Panc1 (cell line): ENCODE measurements at regions not wholly inside any gene's neighbourhood (a gene's known extent, or its start where the extent isn't known, plus 50 kb on each side); places are given as distances from the start of the nearest gene placed in this dataset.

ENCODE experiments used
- ATAC-seq: fragments of 200-7000 bp; cut with Tn5 transposase; 2 replicates; pipeline ENCODE4 v1.9.1; 2020; ENCODE audit warnings: mild to moderate bottlenecking, moderate library complexity
- BruUV-seq: library from RNA; stranded (reverse); fragments of 400-500 nt; replicated peaks from 2 replicates; lab custom pipeline; 2021; lab: Mats Ljungman, UMichigan
- CTCF ChIA-PET: fragments of 300-600 bp; sonication (Branson Sonifier 250); formaldehyde crosslinking; loops from one replicate; lab custom pipeline; 2022; ENCODE audit warnings: antibody characterized with exemption; lab: Charles Lee
- POLR2A ChIA-PET: fragments of 300-600 bp; sonication (Branson Sonifier 250); formaldehyde crosslinking; loops from one replicate; lab custom pipeline; 2022; ENCODE audit warnings: antibody characterized with exemption; lab: Charles Lee
- DNase-seq: peaks from one replicate; pipeline ENCODE4 v3.0.0-alpha.2; 2010; ENCODE audit warnings: low read depth, low spot score
- H3K27ac ChIP-seq: 2 replicates; pipeline ENCODE4 v1.5.1; 2011; ENCODE audit warnings: mild to moderate bottlenecking, low read length, inconsistent platforms
- H3K27me3 ChIP-seq: fragments of 200-500 bp; sonication (Bioruptor generic); 2 replicates; pipeline ENCODE4 v1.6.0; 2014; ENCODE audit warnings: low read length, inconsistent platforms; ENCODE audit not compliant: control insufficient read depth, insufficient read depth
- H3K36me3 ChIP-seq: fragments of 200-500 bp; sonication (Bioruptor generic); 2 replicates; pipeline ENCODE4 v1.5.1; 2014; ENCODE audit warnings: inconsistent platforms, mild to moderate bottlenecking, low read length, moderate library complexity; ENCODE audit not compliant: control insufficient read depth, insufficient read depth
- H3K4me1 ChIP-seq: 2 replicates; pipeline ENCODE4 v1.5.1; 2011; ENCODE audit warnings: inconsistent platforms, mild to moderate bottlenecking, low read length, moderate library complexity; ENCODE audit not compliant: control insufficient read depth, insufficient read depth
- H3K4me3 ChIP-seq, 2 experiments: 2 replicates each; pipeline ENCODE4 v1.5.1; 2011 to 2012; ENCODE audit warnings: low read depth in 2 of 2, low read length in 2 of 2, mild to moderate bottlenecking in 2 of 2, inconsistent platforms in 1 of 2, moderate library complexity in 1 of 2
- H3K9me3 ChIP-seq: fragments of 200-500 bp; sonication (Bioruptor generic); 2 replicates; pipeline ENCODE4 v1.5.1; 2014; ENCODE audit warnings: low read depth, mild to moderate bottlenecking, inconsistent platforms, low read length, moderate library complexity; ENCODE audit not compliant: control insufficient read depth, insufficient read depth
- CTCF ChIP-seq: fragments of 450-650 bp; IDR thresholded peaks from 2 replicates; pipeline ENCODE4 v1.5.1; 2017; ENCODE audit warnings: mild to moderate bottlenecking
- POLR2AphosphoS5 ChIP-seq: IDR thresholded peaks from 2 replicates; pipeline ENCODE4 v1.6.1; 2012; ENCODE audit warnings: mild to moderate bottlenecking, low read depth, low read length, moderate library complexity
- REST ChIP-seq, 2 experiments: IDR thresholded peaks; 2 replicates each; pipeline ENCODE4 v1.6.1; 2011 to 2012; ENCODE audit warnings: low read depth in 2 of 2, control low read depth in 1 of 2, low read length in 1 of 2, mild to moderate bottlenecking in 1 of 2, moderate library complexity in 1 of 2; ENCODE audit not compliant: insufficient read depth in 1 of 2
- SIN3A ChIP-seq: IDR thresholded peaks from 2 replicates; pipeline ENCODE4 v1.6.1; 2012; ENCODE audit warnings: low read depth, mild to moderate bottlenecking, low read length, moderate library complexity, borderline replicate concordance; ENCODE audit not compliant: insufficient read depth
- TCF7L2 ChIP-seq: IDR thresholded peaks from 2 replicates; pipeline ENCODE4 v1.6.1; 2011; ENCODE audit warnings: mild to moderate bottlenecking, low read depth, low read length, inconsistent platforms
- in situ Hi-C: cut with HindIII; loops from 2 replicates; pipeline ENCODE4 v1.10.0; 2016; ENCODE audit warnings: low sequenced_read_pairs, low pct_unique_long_range_greater_than_20kb
- intact Hi-C: fragments of 100-400 bp; cut with micrococcal nuclease; formaldehyde crosslinking; loops from one replicate; pipeline ENCODE4 v1.10.0; 2022; ENCODE audit not compliant: unreplicated experiment

- ATAC-seq (no peak), DNase-seq (no peak)
- Histone ChIP-seq H3K4me3 (no peak overlapping the region), H3K4me1 (no peaks in the 10 kb centered on the region), H3K9me3 (no peaks in the 10 kb centered on the region), H3K36me3 (no peaks in the 10 kb centered on the region), H3K27ac (no peak overlapping the region), H3K27me3 (no peaks in the 10 kb centered on the region)
- in situ Hi-C loops (no loop called here), intact Hi-C loops (no loop called here)
- BruUV-seq, result no TSS peak
- POLR2A ChIA-PET, result interaction anchor here (0.6 kb wide), 2 partner anchors 17 to 135 kb away, joined by 7 to 11 read pairs; no protein-coding TSS in a partner anchor
- CTCF ChIA-PET, result no interaction called here
- no peak for TF ChIP-seq POLR2AphosphoS5
- TF ChIP-seq TCF7L2, result no peak
- TF ChIP-seq CTCF, result no peak
- TF ChIP-seq SIN3A, result no peak
- no peak for TF ChIP-seq REST (IDR thresholded peaks at IDR 0.05; ENCODE audit: insufficient read depth in 1 of 2, low read depth in 2 of 2, low read length in 1 of 2)
Observed at GRCh38 chr5:107253246-107253645, 417.5 kb downstream of the EFNA5 start.

DNA sequence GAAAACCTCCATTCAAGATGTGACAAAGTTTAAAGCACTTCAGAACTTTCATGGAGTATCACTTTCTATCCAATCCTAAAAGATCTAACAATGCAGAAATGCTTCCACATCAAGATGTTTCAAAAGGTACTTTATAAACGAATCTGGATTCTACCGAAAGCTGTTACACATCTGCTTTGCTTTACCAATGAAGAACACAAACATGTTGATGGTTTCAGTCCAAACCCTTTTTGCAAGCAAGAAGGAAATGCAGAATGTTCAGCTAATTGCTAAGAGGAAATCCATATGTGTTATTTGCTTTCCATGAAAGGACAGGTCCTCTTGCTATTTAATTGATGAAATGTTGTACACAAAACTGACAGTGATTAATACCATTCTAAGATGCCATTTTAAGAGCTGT is 419.6 kb downstream of the EFNA5 start:
- H3K36me3 ChIP-seq, result no peaks in the 10 kb centered on the region
- H3K27ac ChIP-seq, result no peak overlapping the region
- POLR2A ChIA-PET, result no interaction called here
- H3K4me3 ChIP-seq, result no peak overlapping the region
- CTCF ChIA-PET, result no interaction called here
- no peak for DNase-seq
- H3K9me3 ChIP-seq, result no peaks in the 10 kb centered on the region
- H3K4me1 ChIP-seq, result no peaks in the 10 kb centered on the region
- no TSS peak for BruUV-seq
- no peak for ATAC-seq
- in situ Hi-C loops, result no loop called here
- no peaks in the 10 kb centered on the region for H3K27me3 ChIP-seq
- intact Hi-C loops, result no loop called here
- TF ChIP-seq TCF7L2, result no peak
- TF ChIP-seq REST (IDR thresholded peaks at IDR 0.05; ENCODE audit: insufficient read depth in 1 of 2, low read depth in 2 of 2, low read length in 1 of 2), result no peak
- no peak for TF ChIP-seq POLR2AphosphoS5
- no peak for TF ChIP-seq SIN3A
- TF ChIP-seq CTCF, result no peak
